ENCODE measurements at regions not wholly inside any gene's neighbourhood (a gene's known extent, or its start where the extent isn't known, plus 50 kb on each side); places are given as distances from the start of the nearest gene placed in this dataset.

DNA sequence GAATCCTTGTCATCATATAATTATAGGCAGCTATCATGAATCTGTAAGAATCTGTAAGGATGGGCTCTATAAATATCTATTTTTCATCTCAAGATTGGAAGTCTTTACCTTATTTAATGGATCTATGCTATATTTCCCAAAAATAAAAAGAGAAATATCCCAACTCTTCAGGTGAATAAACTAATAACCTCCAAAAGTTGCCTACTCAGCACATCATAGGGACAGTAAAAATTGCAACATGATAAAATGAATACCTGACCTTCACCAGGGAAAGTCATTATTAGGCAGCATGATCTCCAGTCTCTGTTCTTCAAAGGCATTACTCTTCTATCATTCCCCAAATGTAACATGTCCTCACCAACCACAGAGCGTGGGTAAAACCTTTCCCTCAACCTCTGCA lies 277.3 kb downstream of the RAB38 start:
- TF ChIP-seq ARNTL (CRISPR knock-in tag; IDR thresholded peaks at IDR 0.05; ENCODE audit: borderline replicate concordance, low read depth) (no peak), ZC3H10 (CRISPR knock-in tag; IDR thresholded peaks at IDR 0.05) (no peak), ZNF70 (CRISPR knock-in tag; IDR thresholded peaks at IDR 0.05) (no peak), ZFP30 (CRISPR knock-in tag; IDR thresholded peaks at IDR 0.05) (no peak), TCF4 (CRISPR knock-in tag; IDR thresholded peaks at IDR 0.05; ENCODE audit: borderline replicate concordance) (no peak), ISL1 (CRISPR knock-in tag; IDR thresholded peaks at IDR 0.05) (no peak), RARB (CRISPR knock-in tag; IDR thresholded peaks at IDR 0.05) (no peak)
- TF ChIP-seq, protein P1, sequence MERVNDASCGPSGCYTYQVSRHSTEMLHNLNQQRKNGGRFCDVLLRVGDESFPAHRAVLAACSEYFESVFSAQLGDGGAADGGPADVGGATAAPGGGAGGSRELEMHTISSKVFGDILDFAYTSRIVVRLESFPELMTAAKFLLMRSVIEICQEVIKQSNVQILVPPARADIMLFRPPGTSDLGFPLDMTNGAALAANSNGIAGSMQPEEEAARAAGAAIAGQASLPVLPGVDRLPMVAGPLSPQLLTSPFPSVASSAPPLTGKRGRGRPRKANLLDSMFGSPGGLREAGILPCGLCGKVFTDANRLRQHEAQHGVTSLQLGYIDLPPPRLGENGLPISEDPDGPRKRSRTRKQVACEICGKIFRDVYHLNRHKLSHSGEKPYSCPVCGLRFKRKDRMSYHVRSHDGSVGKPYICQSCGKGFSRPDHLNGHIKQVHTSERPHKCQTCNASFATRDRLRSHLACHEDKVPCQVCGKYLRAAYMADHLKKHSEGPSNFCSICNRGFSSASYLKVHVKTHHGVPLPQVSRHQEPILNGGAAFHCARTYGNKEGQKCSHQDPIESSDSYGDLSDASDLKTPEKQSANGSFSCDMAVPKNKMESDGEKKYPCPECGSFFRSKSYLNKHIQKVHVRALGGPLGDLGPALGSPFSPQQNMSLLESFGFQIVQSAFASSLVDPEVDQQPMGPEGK (CRISPR knock-in tag; IDR thresholded peaks at IDR 0.05; ENCODE audit: borderline replicate concordance), result no peak
- TF ChIP-seq, protein P2, sequence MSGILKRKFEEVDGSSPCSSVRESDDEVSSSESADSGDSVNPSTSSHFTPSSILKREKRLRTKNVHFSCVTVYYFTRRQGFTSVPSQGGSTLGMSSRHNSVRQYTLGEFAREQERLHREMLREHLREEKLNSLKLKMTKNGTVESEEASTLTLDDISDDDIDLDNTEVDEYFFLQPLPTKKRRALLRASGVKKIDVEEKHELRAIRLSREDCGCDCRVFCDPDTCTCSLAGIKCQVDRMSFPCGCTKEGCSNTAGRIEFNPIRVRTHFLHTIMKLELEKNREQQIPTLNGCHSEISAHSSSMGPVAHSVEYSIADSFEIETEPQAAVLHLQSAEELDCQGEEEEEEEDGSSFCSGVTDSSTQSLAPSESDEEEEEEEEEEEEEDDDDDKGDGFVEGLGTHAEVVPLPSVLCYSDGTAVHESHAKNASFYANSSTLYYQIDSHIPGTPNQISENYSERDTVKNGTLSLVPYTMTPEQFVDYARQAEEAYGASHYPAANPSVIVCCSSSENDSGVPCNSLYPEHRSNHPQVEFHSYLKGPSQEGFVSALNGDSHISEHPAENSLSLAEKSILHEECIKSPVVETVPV (CRISPR knock-in tag; IDR thresholded peaks at IDR 0.05), result no peak
- TF ChIP-seq, protein P3, sequence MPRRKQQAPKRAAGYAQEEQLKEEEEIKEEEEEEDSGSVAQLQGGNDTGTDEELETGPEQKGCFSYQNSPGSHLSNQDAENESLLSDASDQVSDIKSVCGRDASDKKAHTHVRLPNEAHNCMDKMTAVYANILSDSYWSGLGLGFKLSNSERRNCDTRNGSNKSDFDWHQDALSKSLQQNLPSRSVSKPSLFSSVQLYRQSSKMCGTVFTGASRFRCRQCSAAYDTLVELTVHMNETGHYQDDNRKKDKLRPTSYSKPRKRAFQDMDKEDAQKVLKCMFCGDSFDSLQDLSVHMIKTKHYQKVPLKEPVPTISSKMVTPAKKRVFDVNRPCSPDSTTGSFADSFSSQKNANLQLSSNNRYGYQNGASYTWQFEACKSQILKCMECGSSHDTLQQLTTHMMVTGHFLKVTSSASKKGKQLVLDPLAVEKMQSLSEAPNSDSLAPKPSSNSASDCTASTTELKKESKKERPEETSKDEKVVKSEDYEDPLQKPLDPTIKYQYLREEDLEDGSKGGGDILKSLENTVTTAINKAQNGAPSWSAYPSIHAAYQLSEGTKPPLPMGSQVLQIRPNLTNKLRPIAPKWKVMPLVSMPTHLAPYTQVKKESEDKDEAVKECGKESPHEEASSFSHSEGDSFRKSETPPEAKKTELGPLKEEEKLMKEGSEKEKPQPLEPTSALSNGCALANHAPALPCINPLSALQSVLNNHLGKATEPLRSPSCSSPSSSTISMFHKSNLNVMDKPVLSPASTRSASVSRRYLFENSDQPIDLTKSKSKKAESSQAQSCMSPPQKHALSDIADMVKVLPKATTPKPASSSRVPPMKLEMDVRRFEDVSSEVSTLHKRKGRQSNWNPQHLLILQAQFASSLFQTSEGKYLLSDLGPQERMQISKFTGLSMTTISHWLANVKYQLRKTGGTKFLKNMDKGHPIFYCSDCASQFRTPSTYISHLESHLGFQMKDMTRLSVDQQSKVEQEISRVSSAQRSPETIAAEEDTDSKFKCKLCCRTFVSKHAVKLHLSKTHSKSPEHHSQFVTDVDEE (CRISPR knock-in tag; IDR thresholded peaks at IDR 0.05), result no peak
